GM12891 (cell line): ENCODE measurements at regions not wholly inside any gene's neighbourhood (a gene's known extent, or its start where the extent isn't known, plus 50 kb on each side); places are given as distances from the start of the nearest gene placed in this dataset.
A peak's percentile ranks its signal among the peaks of the same experiment; 100 is the strongest.
"Not testable (repeated sequence)": the region's sequence is repeated elsewhere in the genome, so short reads cannot be mapped to it uniquely, and the experiment has no call there.

Experiments used
- DNase-seq: peaks from one replicate; pipeline ENCODE4 v3.0.0; 2011; ENCODE audit warnings: low spot score; ENCODE audit not compliant: insufficient read length
- FAIRE-seq: peaks from 2 replicates; lab custom pipeline; 2011; peaks lifted over from hg19 to GRCh38; lab: Jason Lieb, UNC
- PAX5 ChIP-seq: IDR thresholded peaks from 2 replicates; pipeline ENCODE4 v1.6.1; 2011; ENCODE audit warnings: low read length, moderate library complexity, mild to moderate bottlenecking; ENCODE audit not compliant: insufficient read depth, severe bottlenecking
- POLR2A ChIP-seq: IDR thresholded peaks from 2 replicates; pipeline ENCODE4 v1.6.1; 2011; ENCODE audit warnings: low read depth, low read length, control low read depth
- POLR2AphosphoS5 ChIP-seq: IDR thresholded peaks from 2 replicates; pipeline ENCODE4 v1.6.1; 2011; ENCODE audit warnings: low read depth, low read length, control low read depth
- POU2F2 ChIP-seq: IDR thresholded peaks from 2 replicates; pipeline ENCODE4 v1.6.1; 2011; ENCODE audit warnings: low read depth, mild to moderate bottlenecking, control low read depth, low read length, moderate library complexity
- SPI1 ChIP-seq: IDR thresholded peaks from 2 replicates; pipeline ENCODE4 v1.6.1; 2011; ENCODE audit warnings: low read depth, low read length, control low read depth
- TAF1 ChIP-seq: IDR thresholded peaks from 2 replicates; pipeline ENCODE4 v1.6.1; 2011; ENCODE audit warnings: low read depth, low read length, control low read depth

- DNase-seq (peak; percentile 5), FAIRE-seq (peak; percentile 57)
- TF ChIP-seq SPI1 (no peak), PAX5 (no peak), POLR2A (no peak), POU2F2 (no peak)
Measured at GRCh38 chrX:155819966-155820491, 61.1 kb upstream of the VAMP7 start.

- TF ChIP-seq POLR2A (no peak), POU2F2 (no peak), POLR2AphosphoS5 (no peak), TAF1 (no peak), PAX5 (no peak), SPI1 (no peak)
- FAIRE-seq (peak; percentile 54), DNase-seq (no peak)
Measured at GRCh38 chrX:155819525-155819924, 61.6 kb upstream of the VAMP7 start.

- not testable (repeated sequence) for DNase-seq, FAIRE-seq
Measured at GRCh38 chrX:155814391-155814790, 66.8 kb upstream of the VAMP7 start.

GRCh38 chrX:155779831-155780230, 101.3 kb upstream of the VAMP7 start:
- peak; percentile 76 for FAIRE-seq
- TF ChIP-seq SPI1 (no peak), POU2F2 (no peak), TAF1 (no peak), POLR2AphosphoS5 (no peak)
- no peak for DNase-seq

- FAIRE-seq, result no peak
- no peak for TF ChIP-seq POLR2A
- TF ChIP-seq POLR2AphosphoS5, result no peak
- no peak for TF ChIP-seq POU2F2
- no peak for TF ChIP-seq SPI1
- TF ChIP-seq TAF1, result no peak
- TF ChIP-seq PAX5, result no peak
- DNase-seq, result no peak
Measured at GRCh38 chrX:155778844-155779553, 102.1 kb upstream of the VAMP7 start.

GRCh38 chrX:155774387-155774786, 106.8 kb upstream of the VAMP7 start:
- DNase-seq (no peak), FAIRE-seq (no peak)
- TF ChIP-seq SPI1 (no peak), POU2F2 (no peak), POLR2A (no peak), TAF1 (no peak), POLR2AphosphoS5 (no peak), PAX5 (no peak)

- TF ChIP-seq POU2F2 (no peak), POLR2A (no peak), SPI1 (no peak), POLR2AphosphoS5 (no peak), PAX5 (no peak), TAF1 (no peak)
- FAIRE-seq (no peak), DNase-seq (no peak)
Measured at GRCh38 chrX:155767876-155768769, 113.0 kb upstream of the VAMP7 start.

- FAIRE-seq (no peak), DNase-seq (no peak)
- TF ChIP-seq POLR2A (no peak), SPI1 (no peak), PAX5 (no peak), TAF1 (no peak), POU2F2 (no peak), POLR2AphosphoS5 (no peak)
Measured at GRCh38 chrX:155767051-155767875, 113.9 kb upstream of the VAMP7 start.

- TF ChIP-seq POU2F2 (no peak), POLR2AphosphoS5 (no peak), TAF1 (no peak), PAX5 (no peak), POLR2A (no peak), SPI1 (no peak)
- no peak for FAIRE-seq
- no peak for DNase-seq
Measured at GRCh38 chrX:155766321-155766720, 114.8 kb upstream of the VAMP7 start.

- TF ChIP-seq PAX5 (no peak), TAF1 (no peak), POLR2A (no peak), POU2F2 (no peak), POLR2AphosphoS5 (no peak), SPI1 (no peak)
- FAIRE-seq, result no peak
- no peak for DNase-seq
Measured at GRCh38 chrX:155761185-155761584, 120.0 kb upstream of the VAMP7 start.
